EH (cell line): ENCODE measurements at regions not wholly inside any gene's neighbourhood (a gene's known extent, or its start where the extent isn't known, plus 50 kb on each side); places are given as distances from the start of the nearest gene placed in this dataset.
"Not testable (repeated sequence)": the region's sequence is repeated elsewhere in the genome, so short reads cannot be mapped to it uniquely, and the experiment has no call there.

Source experiments
- DNase-seq: peaks from one replicate; pipeline ENCODE4 v3.0.0-alpha.2; 2015; ENCODE audit warnings: low read depth

GRCh38 chrX:66110112-66110511, 53.9 kb upstream of the HEPH start:
- peak; percentile 18 for DNase-seq

GRCh38 chrX:66107860-66108259, 56.2 kb upstream of the HEPH start:
- not testable (repeated sequence) for DNase-seq

GRCh38 chrX:66102398-66102797, 61.6 kb upstream of the HEPH start:
- DNase-seq: not testable (repeated sequence)

DNA sequence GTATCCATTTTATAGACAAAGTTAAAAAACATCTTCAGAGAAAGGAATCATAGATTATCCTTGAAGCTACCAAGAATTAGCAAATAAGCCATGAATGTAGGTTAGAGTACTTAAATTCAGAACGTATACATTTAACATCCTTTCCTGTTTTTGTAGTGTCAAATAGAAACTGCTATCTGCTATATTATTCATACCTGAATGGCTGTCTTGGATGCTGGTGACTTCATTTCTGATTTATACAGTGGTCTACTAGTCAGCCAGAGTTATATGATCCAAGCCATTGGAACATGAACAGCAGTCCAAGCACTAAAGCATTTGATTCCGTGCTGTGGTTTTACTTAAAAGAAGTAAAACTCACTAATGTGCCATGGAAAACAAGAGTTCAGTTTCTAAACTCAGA, 58.3 kb upstream of the VSIG4 start:
- no peak for DNase-seq

- not testable (repeated sequence) for DNase-seq
Observed at GRCh38 chrX:66096987-66097386, 57.1 kb upstream of the VSIG4 start.

DNA sequence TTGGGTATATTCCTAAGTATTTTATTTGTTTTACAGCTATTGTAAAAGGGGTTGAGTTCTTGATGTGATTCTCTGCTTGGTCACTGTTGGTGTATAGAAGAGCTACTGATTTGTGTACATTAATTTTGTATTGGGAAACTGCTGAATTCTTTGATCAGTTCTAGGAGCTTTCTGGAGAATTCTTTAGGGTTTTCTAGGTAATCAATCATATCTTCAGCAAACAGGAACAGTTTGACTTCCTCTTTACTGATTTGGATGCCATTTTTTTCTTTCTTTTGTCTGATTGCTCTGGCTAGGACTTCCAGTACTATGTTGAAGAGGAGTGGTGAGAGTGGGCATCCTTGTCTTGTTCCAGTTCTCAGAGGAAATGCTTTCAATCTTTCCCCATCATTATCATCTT, 50.1 kb upstream of the VSIG4 start:
- not testable (repeated sequence) for DNase-seq
